Lower lobe of right lung (tissue), 2 donors: ENCODE measurements at regions not wholly inside any gene's neighbourhood (a gene's known extent, or its start where the extent isn't known, plus 50 kb on each side); places are given as distances from the start of the nearest gene placed in this dataset.
"Not testable (repeated sequence)": the region's sequence is repeated elsewhere in the genome, so short reads cannot be mapped to it uniquely, and the experiment has no call there.

ENCODE experiments used
- ATAC-seq, 2 donors: fragments of 200-7000 bp; cut with Tn5 transposase; one replicate each; pipeline ENCODE4 v1.9.1; 2020 to 2022; ENCODE audit warnings: mild to moderate bottlenecking in 2 of 2, moderate library complexity in 2 of 2
- DNase-seq: peaks from one replicate; pipeline ENCODE4 v3.0.0-alpha.2; 2020
- H3K27ac ChIP-seq: fragments of 200-600 bp; one replicate; pipeline ENCODE4 v1.8.0; 2022
- H3K27me3 ChIP-seq: fragments of 200-600 bp; one replicate; pipeline ENCODE4 v1.8.0; 2022; ENCODE audit warnings: low read depth
- H3K36me3 ChIP-seq: fragments of 200-600 bp; one replicate; pipeline ENCODE4 v1.8.0; 2022; ENCODE audit warnings: mild to moderate bottlenecking
- H3K4me1 ChIP-seq: fragments of 200-600 bp; one replicate; pipeline ENCODE4 v1.8.0; 2022
- H3K4me3 ChIP-seq: fragments of 200-600 bp; one replicate; pipeline ENCODE4 v1.8.0; 2022; ENCODE audit warnings: mild to moderate bottlenecking
- H3K9me3 ChIP-seq: fragments of 200-600 bp; one replicate; pipeline ENCODE4 v1.8.0; 2022
- intact Hi-C: fragments of 100-400 bp; cut with DNase I; formaldehyde crosslinking; loops from one replicate; pipeline ENCODE4 v1.11.0; 2022
- TF ChIP-seq, protein P1 (sequence below): fragments of 200-600 bp; IDR thresholded peaks from one replicate; pipeline ENCODE4 v1.8.0; 2022; ENCODE audit warnings: antibody characterized with exemption, mild to moderate bottlenecking
- donor health status: DM: no; HTN: yes; CAD: no; lungs with severe emphysema.

DNA sequence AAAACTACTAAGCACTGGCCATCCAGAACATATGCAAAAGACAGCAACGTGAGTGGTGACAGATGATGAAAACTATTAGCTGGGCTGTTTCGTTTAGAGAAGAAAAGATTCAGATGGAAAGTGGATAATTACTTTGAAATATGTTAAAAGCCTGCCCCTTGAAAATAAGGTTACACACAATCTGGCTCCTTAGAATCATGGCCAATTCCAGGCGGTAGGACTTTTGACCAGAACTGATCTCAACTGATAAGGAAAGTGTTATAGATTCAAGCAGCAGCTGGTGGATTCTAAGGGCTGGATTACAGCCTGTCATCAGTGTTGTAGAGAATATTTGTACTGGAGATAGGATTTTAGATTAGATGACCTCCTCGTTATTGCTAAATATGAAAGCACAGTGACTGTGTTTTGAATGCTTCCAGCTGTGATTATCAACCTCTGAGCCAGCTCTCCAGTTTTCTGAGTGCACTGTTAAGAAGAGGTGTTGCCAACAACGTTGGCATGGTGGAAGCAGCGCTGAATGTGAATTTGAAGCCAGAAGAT lies 75.1 kb downstream of the KBTBD2 start:
- intact Hi-C loops, H3K36me3 ChIP-seq, H3K9me3 ChIP-seq, H3K27ac ChIP-seq, DNase-seq, H3K4me1 ChIP-seq, H3K4me3 ChIP-seq, H3K27me3 ChIP-seq: not testable (repeated sequence)
- ATAC-seq, result peak; percentile 59

DNA sequence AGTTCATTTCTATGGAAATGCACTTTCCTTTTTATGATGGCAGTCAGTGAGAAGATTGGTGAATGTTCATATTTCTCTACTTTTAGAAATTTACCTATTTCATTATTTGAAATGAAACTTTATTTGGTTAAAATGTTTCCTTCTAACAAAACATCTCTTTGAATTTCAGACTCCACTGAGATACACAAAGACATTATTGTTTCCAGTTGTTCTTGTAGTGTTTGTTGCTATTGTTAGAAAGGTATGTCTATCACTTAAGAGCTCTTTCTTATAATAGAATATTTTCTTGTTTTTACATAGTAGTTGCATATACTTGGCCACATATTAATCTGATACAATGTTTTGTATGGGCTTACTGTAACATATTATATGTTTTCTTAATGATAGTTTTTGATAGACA lies 76.8 kb downstream of the KBTBD2 start:
- H3K27ac ChIP-seq, H3K27me3 ChIP-seq, H3K4me3 ChIP-seq, intact Hi-C loops, ATAC-seq, H3K4me1 ChIP-seq, H3K9me3 ChIP-seq, H3K36me3 ChIP-seq, DNase-seq: not testable (repeated sequence)

DNA sequence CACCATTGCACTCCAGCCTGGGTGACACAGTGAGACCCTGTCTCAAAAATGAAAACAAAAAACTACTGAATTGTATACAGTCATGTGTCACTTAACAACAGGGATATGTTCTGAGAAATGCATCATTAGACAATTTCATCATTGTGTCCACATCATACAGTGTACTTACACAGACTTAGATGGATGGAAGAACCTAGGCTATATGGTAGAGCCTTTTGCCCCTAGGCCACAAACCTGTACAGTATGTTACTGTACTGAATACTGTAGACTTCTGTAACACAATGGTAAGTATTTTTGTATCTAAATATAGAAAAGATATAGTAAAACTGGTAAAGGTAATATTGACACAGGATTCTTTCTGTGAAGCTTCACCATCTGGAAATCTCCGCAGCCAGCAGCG lies 81.7 kb downstream of the KBTBD2 start:
- intact Hi-C loops, result no loop called here
- ATAC-seq, result no peak

DNA sequence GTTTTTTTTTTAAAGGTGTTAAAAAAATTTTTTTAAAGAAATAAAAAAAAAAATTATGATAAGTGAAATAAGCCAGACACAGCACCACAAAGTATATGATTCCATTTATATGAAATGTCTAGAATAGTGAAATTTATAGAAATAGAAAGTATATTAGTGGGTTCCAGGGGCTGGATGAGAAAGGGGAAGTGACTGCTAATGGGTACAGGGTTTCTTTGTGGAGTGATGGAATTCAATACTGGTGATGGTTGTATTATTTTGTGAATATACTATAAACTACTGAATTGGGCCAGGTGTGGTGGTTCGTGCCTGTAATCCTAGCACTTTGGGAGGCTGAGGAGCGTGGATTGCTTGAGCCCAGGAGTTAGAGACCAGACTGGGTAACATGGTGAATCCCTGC lies 82.2 kb downstream of the KBTBD2 start:
- DNase-seq (no peak), ATAC-seq (no peak)
- H3K4me1 ChIP-seq, result no peaks in the 10 kb centered on the region
- TF ChIP-seq, protein P1, sequence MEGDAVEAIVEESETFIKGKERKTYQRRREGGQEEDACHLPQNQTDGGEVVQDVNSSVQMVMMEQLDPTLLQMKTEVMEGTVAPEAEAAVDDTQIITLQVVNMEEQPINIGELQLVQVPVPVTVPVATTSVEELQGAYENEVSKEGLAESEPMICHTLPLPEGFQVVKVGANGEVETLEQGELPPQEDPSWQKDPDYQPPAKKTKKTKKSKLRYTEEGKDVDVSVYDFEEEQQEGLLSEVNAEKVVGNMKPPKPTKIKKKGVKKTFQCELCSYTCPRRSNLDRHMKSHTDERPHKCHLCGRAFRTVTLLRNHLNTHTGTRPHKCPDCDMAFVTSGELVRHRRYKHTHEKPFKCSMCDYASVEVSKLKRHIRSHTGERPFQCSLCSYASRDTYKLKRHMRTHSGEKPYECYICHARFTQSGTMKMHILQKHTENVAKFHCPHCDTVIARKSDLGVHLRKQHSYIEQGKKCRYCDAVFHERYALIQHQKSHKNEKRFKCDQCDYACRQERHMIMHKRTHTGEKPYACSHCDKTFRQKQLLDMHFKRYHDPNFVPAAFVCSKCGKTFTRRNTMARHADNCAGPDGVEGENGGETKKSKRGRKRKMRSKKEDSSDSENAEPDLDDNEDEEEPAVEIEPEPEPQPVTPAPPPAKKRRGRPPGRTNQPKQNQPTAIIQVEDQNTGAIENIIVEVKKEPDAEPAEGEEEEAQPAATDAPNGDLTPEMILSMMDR, result no peak
- H3K27ac ChIP-seq, result no peak overlapping the region
- no peaks in the 10 kb centered on the region for H3K9me3 ChIP-seq
- intact Hi-C loops, result no loop called here
- no peaks in the 10 kb centered on the region for H3K27me3 ChIP-seq
- no peaks in the 10 kb centered on the region for H3K36me3 ChIP-seq
- H3K4me3 ChIP-seq, result no peak overlapping the region

More for the DNA sequence above, 81.7 kb downstream of the KBTBD2 start:
- Histone ChIP-seq H3K4me1 (no peaks in the 10 kb centered on the region), H3K9me3 (no peaks in the 10 kb centered on the region), H3K4me3 (no peak overlapping the region), H3K27ac (no peak overlapping the region), H3K36me3 (no peaks in the 10 kb centered on the region), H3K27me3 (no peaks in the 10 kb centered on the region)
- no peak for DNase-seq
- TF ChIP-seq, protein P1, result no peak

DNA sequence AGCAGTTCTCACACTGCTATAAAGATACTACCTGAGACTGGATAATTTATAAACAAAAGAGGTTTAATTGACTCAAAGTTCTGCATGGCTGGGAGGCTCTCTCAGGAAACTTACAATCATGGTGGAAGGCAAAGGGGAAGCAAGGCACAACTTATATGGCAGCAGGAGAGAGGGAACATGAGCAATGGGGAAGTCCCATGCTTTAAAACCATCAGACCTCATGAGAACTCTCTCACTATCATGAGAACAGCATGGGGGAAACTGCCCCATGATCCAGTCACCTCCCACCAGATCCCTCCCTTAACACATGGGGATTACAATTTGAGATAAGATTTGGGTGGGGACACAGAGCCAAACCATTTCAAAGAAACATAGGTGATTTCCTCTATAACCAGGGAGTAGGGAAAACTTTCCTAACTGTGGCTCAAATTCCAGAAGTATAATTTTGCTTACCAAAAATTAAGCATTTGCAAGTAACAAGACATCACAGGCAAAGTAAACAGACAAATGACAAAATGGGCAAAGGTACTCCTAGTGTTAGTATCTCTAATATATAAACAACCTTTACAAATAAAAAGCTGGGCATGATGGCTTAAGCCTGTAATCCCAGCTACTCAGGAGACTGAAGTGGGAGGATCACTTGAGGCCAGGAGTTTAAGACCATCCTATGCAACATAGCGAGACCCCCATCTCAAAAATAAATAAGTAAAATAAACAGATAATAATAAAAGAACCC lies 88.0 kb downstream of the KBTBD2 start:
- no peak overlapping the region for H3K4me3 ChIP-seq
- ATAC-seq (no peak), DNase-seq (no peak)
- H3K27me3 ChIP-seq, result no peaks in the 10 kb centered on the region
- H3K36me3 ChIP-seq, result no peaks in the 10 kb centered on the region
- intact Hi-C loops, result no loop called here
- H3K4me1 ChIP-seq, result no peaks in the 10 kb centered on the region
- H3K9me3 ChIP-seq, result no peaks in the 10 kb centered on the region
- TF ChIP-seq, protein P1, result no peak
- H3K27ac ChIP-seq, result no peak overlapping the region

DNA sequence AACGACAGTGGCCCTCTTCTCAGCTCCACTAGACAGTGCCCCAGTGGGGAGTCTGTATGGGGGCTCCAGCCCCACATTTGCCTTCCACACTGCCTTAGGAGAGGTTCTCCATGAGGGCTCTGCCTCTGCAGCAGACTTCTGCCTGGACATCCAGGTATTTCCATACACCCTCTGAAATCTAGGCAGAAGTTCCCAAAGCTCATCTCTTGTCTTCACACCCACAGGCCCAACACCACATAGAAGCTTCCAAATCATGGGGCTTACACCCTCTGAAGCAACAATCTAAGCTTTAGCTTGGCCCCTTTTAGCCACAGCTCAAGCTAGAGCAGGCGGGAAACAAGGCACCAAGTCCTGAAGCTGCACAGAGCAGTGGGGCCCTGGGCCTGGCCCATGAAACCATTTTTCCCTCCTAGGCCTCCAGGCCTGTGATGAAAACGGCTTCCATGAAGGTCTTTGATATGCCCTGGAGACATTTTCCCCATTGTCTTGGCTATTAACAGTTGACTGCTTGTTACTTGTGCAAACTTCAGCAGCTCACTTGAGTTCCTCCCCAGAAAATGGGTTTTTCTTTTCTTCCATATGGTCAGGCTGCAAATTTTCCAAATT lies 89.2 kb downstream of the KBTBD2 start:
- no peak overlapping the region for H3K27ac ChIP-seq
- H3K36me3 ChIP-seq, result no peaks in the 10 kb centered on the region
- intact Hi-C loops, result no loop called here
- ATAC-seq (no peak), DNase-seq (no peak)
- H3K4me3 ChIP-seq, result no peak overlapping the region
- no peaks in the 10 kb centered on the region for H3K9me3 ChIP-seq
- H3K4me1 ChIP-seq, result no peaks in the 10 kb centered on the region
- TF ChIP-seq, protein P1, result no peak
- no peaks in the 10 kb centered on the region for H3K27me3 ChIP-seq

DNA sequence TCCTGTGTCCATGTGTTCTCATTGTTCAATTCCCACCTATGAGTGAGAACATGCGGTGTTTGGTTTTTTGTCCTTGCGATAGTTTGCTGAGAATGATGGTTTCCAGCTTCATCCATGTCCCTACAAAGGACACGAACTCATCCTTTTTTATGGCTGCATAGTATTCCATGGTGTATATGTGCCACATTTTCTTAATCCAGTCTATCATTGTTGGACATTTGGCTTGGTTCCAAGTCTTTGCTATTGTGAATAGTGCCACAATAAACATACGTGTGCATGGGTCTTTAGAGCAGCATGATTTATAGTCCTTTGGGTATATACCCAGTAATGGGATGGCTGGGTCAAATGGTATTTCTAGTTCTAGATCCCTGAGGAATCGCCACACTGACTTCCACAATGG lies 98.5 kb downstream of the KBTBD2 start:
- DNase-seq, H3K4me1 ChIP-seq, H3K27me3 ChIP-seq, intact Hi-C loops, H3K9me3 ChIP-seq, ATAC-seq, H3K4me3 ChIP-seq, H3K36me3 ChIP-seq, H3K27ac ChIP-seq: not testable (repeated sequence)

DNA sequence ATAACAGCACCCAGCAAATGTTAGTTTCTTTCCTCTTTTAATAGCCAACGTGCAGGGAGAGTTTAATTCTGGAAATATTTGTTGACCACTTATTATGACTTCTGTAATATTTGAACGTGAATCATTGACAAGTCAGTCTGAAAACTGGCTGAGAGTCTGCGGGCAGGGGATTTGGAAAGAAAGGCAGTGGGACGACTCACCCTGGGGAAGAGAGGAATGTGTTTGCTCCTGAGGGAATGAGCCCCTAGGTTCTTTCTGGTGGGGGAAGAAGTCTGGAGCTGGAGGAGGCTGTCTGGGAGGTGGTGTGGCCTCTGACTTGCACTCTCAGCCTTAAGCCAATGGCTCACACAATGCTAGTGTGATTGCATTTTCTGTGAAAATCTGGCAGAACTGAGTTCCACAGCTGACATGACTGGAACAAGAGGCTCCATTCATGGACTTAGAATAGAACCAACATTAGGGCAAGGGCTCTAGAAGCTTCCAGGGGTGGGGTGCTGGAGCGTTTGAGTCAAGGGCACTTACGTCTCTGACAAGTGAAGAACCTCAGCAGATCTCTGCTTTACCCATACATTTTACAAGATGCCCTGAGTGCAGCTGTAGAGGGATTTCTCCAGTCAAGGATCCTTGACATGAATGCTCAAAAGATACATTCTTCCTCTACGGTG lies 100.7 kb downstream of the KBTBD2 start:
- DNase-seq, H3K9me3 ChIP-seq, H3K36me3 ChIP-seq, intact Hi-C loops, H3K4me3 ChIP-seq, H3K4me1 ChIP-seq, H3K27me3 ChIP-seq, ATAC-seq, H3K27ac ChIP-seq: not testable (repeated sequence)

DNA sequence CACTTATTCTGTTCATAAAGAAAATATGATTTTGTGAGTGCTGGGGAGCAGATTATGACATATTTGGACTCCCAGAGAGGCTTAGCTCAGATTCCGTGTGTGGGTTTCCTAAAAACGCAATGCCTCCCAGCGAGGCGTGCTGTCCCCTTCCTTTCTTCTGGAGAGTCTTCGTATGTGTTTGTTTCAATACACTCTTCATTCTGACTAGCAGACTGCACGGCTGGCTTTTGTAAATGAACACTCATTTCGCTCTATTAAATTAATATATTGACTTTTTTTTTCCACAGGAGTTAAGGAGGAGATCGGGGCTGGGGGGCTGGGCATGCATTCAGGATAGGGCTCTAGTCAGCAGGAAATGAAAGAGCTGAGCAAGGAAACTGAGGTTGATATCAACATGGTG lies 102.3 kb downstream of the KBTBD2 start:
- H3K4me3 ChIP-seq, intact Hi-C loops, H3K4me1 ChIP-seq, H3K27me3 ChIP-seq, ATAC-seq, H3K36me3 ChIP-seq, H3K9me3 ChIP-seq, H3K27ac ChIP-seq, DNase-seq: not testable (repeated sequence)
